ENCODE measurements at regions not wholly inside any gene's neighbourhood (a gene's known extent, or its start where the extent isn't known, plus 50 kb on each side); places are given as distances from the start of the nearest gene placed in this dataset.

- no peak for TF ChIP-seq CTCF (IDR thresholded peaks at IDR 0.05 in 8 of 11, conservative IDR thresholded peaks at IDR 0.05 in 3 of 11)
- TF ChIP-seq POLR2AphosphoS5 (IDR thresholded peaks at IDR 0.05): no peak
Observed at GRCh38 chr12:125835852-125836251, 770.6 kb downstream of the AACS start.
